ENCODE measurements at regions not wholly inside any gene's neighbourhood (a gene's known extent, or its start where the extent isn't known, plus 50 kb on each side); places are given as distances from the start of the nearest gene placed in this dataset.

DNA sequence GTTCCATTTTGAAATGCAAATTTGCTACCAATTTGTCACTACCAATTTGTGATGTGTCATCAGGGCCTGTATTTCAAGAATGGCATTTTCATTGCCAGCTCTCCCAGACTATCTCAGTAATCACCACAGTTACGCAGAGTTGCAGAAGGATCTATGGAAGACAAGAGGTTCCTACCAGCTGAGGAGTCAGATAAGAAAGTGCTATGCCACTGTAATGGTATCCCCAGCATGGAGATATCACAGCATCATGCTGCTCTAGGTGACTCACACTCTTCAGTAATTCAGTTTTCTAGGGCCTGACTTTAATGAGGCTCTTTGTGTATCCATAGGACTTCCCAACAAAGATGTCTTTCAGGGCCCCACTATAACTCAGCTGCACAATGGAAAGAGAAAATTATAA lies 490.3 kb downstream of the ARHGEF28 start:
- TF ChIP-seq RAD21 (conservative IDR thresholded peaks at IDR 0.05), result no peak
- TF ChIP-seq EP300 (conservative IDR thresholded peaks at IDR 0.05; ENCODE audit: poor library complexity, severe bottlenecking), result no peak
- TF ChIP-seq, protein P1, sequence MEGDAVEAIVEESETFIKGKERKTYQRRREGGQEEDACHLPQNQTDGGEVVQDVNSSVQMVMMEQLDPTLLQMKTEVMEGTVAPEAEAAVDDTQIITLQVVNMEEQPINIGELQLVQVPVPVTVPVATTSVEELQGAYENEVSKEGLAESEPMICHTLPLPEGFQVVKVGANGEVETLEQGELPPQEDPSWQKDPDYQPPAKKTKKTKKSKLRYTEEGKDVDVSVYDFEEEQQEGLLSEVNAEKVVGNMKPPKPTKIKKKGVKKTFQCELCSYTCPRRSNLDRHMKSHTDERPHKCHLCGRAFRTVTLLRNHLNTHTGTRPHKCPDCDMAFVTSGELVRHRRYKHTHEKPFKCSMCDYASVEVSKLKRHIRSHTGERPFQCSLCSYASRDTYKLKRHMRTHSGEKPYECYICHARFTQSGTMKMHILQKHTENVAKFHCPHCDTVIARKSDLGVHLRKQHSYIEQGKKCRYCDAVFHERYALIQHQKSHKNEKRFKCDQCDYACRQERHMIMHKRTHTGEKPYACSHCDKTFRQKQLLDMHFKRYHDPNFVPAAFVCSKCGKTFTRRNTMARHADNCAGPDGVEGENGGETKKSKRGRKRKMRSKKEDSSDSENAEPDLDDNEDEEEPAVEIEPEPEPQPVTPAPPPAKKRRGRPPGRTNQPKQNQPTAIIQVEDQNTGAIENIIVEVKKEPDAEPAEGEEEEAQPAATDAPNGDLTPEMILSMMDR (IDR thresholded peaks at IDR 0.05; ENCODE audit: poor library complexity, severe bottlenecking), result no peak
- no peak for TF ChIP-seq MXI1 (conservative IDR thresholded peaks at IDR 0.05; ENCODE audit: poor library complexity, severe bottlenecking)
- no peak for TF ChIP-seq EZH2 (IDR thresholded peaks at IDR 0.05; ENCODE audit: borderline replicate concordance, insufficient read depth, low read length, poor library complexity, severe bottlenecking)
- no peak for TF ChIP-seq POLR2AphosphoS5 (IDR thresholded peaks at IDR 0.05)
